ENCODE measurements at regions not wholly inside any gene's neighbourhood (a gene's known extent, or its start where the extent isn't known, plus 50 kb on each side); places are given as distances from the start of the nearest gene placed in this dataset.

- TF ChIP-seq CTCF (IDR thresholded peaks at IDR 0.05; ENCODE audit: low read length) = no peak
- TF ChIP-seq EZH2 (IDR thresholded peaks at IDR 0.05; ENCODE audit: borderline replicate concordance, low read length) = no peak
Measured at GRCh38 chr7:72494807-72495206, 82.7 kb upstream of the CALN1 start.

All from OCI-LY1 (cell line).